GM12878 (cell line): ENCODE measurements at regions not wholly inside any gene's neighbourhood (a gene's known extent, or its start where the extent isn't known, plus 50 kb on each side); places are given as distances from the start of the nearest gene placed in this dataset.

Experiments
- ATAC-seq: fragments of 200-7000 bp; cut with Tn5 transposase; 3 replicates; pipeline ENCODE4 v1.9.1; 2020; ENCODE audit warnings: mild to moderate bottlenecking, moderate library complexity
- BruUV-seq: library from RNA; stranded (reverse); fragments of 400-500 nt; replicated peaks from 2 replicates; lab custom pipeline; 2021; lab: Mats Ljungman, UMichigan
- CTCF ChIA-PET: fragments of 300-600 bp; sonication (Branson Sonifier 250); formaldehyde crosslinking; extraction: SDS; loops from one replicate; lab custom pipeline; 2021; ENCODE audit warnings: inconsistent platforms; lab: Yijun Ruan, JAX
- POLR2A ChIA-PET: fragments of 350-600 bp; formaldehyde crosslinking; extraction: SDS; loops from one replicate; lab custom pipeline; 2021; ENCODE audit warnings: inconsistent platforms; lab: Charles Lee
- RAD21 ChIA-PET: fragments of 300-600 bp; sonication (Branson Sonifier 250); formaldehyde crosslinking; loops from one replicate; lab custom pipeline; 2023; ENCODE audit warnings: antibody characterized with exemption; ENCODE audit not compliant: unreplicated experiment; lab: Charles Lee
- SMC1A ChIA-PET: fragments of 300-600 bp; sonication (Branson Sonifier 250); formaldehyde crosslinking; loops from one replicate; lab custom pipeline; 2023; ENCODE audit not compliant: unreplicated experiment, uncharacterized antibody; lab: Charles Lee
- DNase-seq: peaks from one replicate; pipeline ENCODE4 v3.0.0-alpha.2; 2011; ENCODE audit warnings: low read depth, low spot score
- FAIRE-seq: peaks from 3 replicates; lab custom pipeline; 2011; peaks lifted over from hg19 to GRCh38; lab: Jason Lieb, UNC
- H2AFZ ChIP-seq: 2 replicates; pipeline ENCODE4 v1.6.0; 2011; ENCODE audit warnings: low read depth, low read length, control low read depth; ENCODE audit not compliant: control insufficient read depth
- H3K27ac ChIP-seq: 2 replicates; pipeline ENCODE4 v1.5.1; 2011; ENCODE audit warnings: control low read depth; ENCODE audit not compliant: control insufficient read depth, insufficient read depth
- H3K27me3 ChIP-seq, 2 experiments: replicated peaks in 1 of 2; 2 replicates each; pipeline versions ENCODE4 v1.6.0 to v1.6.1; 2011; ENCODE audit warnings: low read length in 1 of 2; ENCODE audit not compliant: control insufficient read depth in 2 of 2, insufficient read depth in 2 of 2
- H3K36me3 ChIP-seq, 2 experiments: 2 replicates each; pipeline ENCODE4 v1.5.1; 2011; ENCODE audit warnings: low read length in 1 of 2; ENCODE audit not compliant: control insufficient read depth in 2 of 2, insufficient read depth in 2 of 2
- H3K4me1 ChIP-seq: 2 replicates; pipeline ENCODE4 v1.6.1; 2011; ENCODE audit warnings: mild to moderate bottlenecking, low read length, moderate library complexity, mixed read lengths; ENCODE audit not compliant: control insufficient read depth, insufficient read depth
- H3K4me2 ChIP-seq: 2 replicates; pipeline ENCODE4 v1.6.0; 2011; ENCODE audit warnings: control low read depth; ENCODE audit not compliant: control insufficient read depth, insufficient read depth
- H3K4me3 ChIP-seq: fragments of 200-600 bp; sonication (generic); 2 replicates; pipeline ENCODE4 v1.5.1; 2016
- H3K79me2 ChIP-seq: 2 replicates; pipeline ENCODE4 v1.6.0; 2011; ENCODE audit warnings: low read length; ENCODE audit not compliant: control insufficient read depth, insufficient read depth
- H3K9ac ChIP-seq: 2 replicates; pipeline ENCODE4 v1.8.0; 2011; ENCODE audit warnings: low read length, control low read depth, mixed read lengths; ENCODE audit not compliant: control insufficient read depth, insufficient read depth
- H3K9me3 ChIP-seq: replicated peaks from 3 replicates; pipeline ENCODE4 v1.5.1; 2011; ENCODE audit warnings: mild to moderate bottlenecking, low read length; ENCODE audit not compliant: control insufficient read depth, insufficient read depth
- H4K20me1 ChIP-seq: 2 replicates; pipeline ENCODE4 v1.6.0; 2011; ENCODE audit not compliant: control insufficient read depth, insufficient read depth
- NFIC ChIP-seq: IDR thresholded peaks from 2 replicates; pipeline ENCODE4 v1.6.1; 2012; ENCODE audit warnings: low read depth, mild to moderate bottlenecking, inconsistent platforms, low read length, moderate library complexity
- POLR2A ChIP-seq: IDR thresholded peaks from 2 replicates; pipeline ENCODE4 v1.6.1; 2011; ENCODE audit warnings: low read depth, mild to moderate bottlenecking, low read length
- RCOR1 ChIP-seq: conservative IDR thresholded peaks from 2 replicates; pipeline ENCODE4 v1.6.1; 2012; ENCODE audit warnings: low read depth, low read length, improper control_type of control experiment
- SIX5 ChIP-seq: IDR thresholded peaks from 2 replicates; pipeline ENCODE4 v1.6.1; 2011; ENCODE audit warnings: mild to moderate bottlenecking, low read depth, low read length, moderate library complexity; ENCODE audit not compliant: severe bottlenecking
- SREBF1 ChIP-seq: IDR thresholded peaks from 2 replicates; pipeline ENCODE4 v1.6.1; 2012; ENCODE audit warnings: mild to moderate bottlenecking, low read length
- WGBS: methylation state at CpG from one replicate; pipeline ENCODE4 v1.1.6; 2016; ENCODE audit warnings: low lambda C conversion rate; ENCODE audit not compliant: insufficient replicate concordance, insufficient coverage; ENCODE audit errors: missing lambda C conversion rate; 5-methylcytosine and 5-hydroxymethylcytosine counted together
- in situ Hi-C: fragments of 300-500 bp; cut with MboI; formaldehyde crosslinking; loops from 9 replicates; pipeline ENCODE4 v1.14.3; 2018; ENCODE audit warnings: mixed read lengths
- intact Hi-C: fragments of 100-400 bp; cut with micrococcal nuclease; formaldehyde crosslinking; loops from one replicate; pipeline ENCODE4 v1.14.2; 2022; ENCODE audit not compliant: unreplicated experiment
- TF ChIP-seq, protein P1 (sequence below): fragments of 450-650 bp; formaldehyde crosslinking; IDR thresholded peaks from 2 replicates; pipeline ENCODE4 v1.5.0; 2022; ENCODE audit warnings: mild to moderate bottlenecking, missing genetic modification characterization
- TF ChIP-seq, protein P2 (sequence below): fragments of 450-650 bp; IDR thresholded peaks from 2 replicates; pipeline ENCODE4 v1.6.1; 2017; ENCODE audit warnings: antibody characterized with exemption, mild to moderate bottlenecking, moderate library complexity
- TF ChIP-seq, protein P3 (sequence below): fragments of 450-650 bp; IDR thresholded peaks from 2 replicates; pipeline ENCODE4 v1.6.1; 2017; ENCODE audit warnings: mild to moderate bottlenecking, low read depth, inconsistent platforms; ENCODE audit not compliant: poor library complexity, severe bottlenecking
- TF ChIP-seq, protein P4 (sequence below): IDR thresholded peaks from 2 replicates; pipeline ENCODE4 v1.6.1; 2011; ENCODE audit warnings: low read depth, low read length, improper control_type of control experiment, borderline replicate concordance
- TF ChIP-seq, protein P5 (sequence below): IDR thresholded peaks from 2 replicates; pipeline ENCODE4 v1.6.1; 2011; ENCODE audit warnings: mild to moderate bottlenecking, low read depth, low read length, moderate library complexity; ENCODE audit not compliant: insufficient replicate concordance

DNA sequence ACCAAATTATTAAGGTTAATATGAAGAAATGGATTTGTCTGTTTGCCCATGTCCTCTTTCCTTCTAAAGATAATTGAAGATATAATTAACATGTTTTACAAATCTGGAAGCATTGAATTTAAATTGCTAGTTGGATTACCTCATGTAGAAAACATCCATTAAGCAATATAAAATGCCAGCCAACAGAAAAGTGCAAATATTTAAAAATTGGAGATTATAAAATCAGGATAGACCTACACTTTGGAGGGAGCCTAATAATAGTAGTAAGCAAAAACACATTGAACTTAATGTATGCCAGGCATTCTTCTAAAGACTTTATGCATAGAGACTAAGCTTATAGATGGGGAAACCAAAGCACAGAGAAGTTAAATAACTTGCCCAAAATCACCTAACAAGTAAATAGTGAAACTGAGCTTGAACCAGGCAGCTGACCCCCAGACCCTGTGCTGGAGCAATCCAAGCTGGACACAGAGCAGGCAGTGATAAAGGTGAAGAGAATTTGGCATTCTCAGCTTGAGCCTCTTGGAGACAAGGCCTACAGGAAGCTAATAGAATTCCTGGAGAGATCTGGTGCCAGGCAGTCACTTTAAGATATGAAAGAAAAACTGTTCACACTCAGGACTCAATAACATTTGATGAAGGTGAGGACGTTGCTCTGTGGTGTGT, 119.8 kb downstream of the ASCL1 start (continued):
- TF ChIP-seq, protein P1, sequence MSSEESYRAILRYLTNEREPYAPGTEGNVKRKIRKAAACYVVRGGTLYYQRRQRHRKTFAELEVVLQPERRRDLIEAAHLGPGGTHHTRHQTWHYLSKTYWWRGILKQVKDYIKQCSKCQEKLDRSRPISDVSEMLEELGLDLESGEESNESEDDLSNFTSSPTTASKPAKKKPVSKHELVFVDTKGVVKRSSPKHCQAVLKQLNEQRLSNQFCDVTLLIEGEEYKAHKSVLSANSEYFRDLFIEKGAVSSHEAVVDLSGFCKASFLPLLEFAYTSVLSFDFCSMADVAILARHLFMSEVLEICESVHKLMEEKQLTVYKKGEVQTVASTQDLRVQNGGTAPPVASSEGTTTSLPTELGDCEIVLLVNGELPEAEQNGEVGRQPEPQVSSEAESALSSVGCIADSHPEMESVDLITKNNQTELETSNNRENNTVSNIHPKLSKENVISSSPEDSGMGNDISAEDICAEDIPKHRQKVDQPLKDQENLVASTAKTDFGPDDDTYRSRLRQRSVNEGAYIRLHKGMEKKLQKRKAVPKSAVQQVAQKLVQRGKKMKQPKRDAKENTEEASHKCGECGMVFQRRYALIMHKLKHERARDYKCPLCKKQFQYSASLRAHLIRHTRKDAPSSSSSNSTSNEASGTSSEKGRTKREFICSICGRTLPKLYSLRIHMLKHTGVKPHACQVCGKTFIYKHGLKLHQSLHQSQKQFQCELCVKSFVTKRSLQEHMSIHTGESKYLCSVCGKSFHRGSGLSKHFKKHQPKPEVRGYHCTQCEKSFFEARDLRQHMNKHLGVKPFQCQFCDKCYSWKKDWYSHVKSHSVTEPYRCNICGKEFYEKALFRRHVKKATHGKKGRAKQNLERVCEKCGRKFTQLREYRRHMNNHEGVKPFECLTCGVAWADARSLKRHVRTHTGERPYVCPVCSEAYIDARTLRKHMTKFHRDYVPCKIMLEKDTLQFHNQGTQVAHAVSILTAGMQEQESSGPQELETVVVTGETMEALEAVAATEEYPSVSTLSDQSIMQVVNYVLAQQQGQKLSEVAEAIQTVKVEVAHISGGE (CRISPR knock-in tag): no peak
- TF ChIP-seq, protein P2, sequence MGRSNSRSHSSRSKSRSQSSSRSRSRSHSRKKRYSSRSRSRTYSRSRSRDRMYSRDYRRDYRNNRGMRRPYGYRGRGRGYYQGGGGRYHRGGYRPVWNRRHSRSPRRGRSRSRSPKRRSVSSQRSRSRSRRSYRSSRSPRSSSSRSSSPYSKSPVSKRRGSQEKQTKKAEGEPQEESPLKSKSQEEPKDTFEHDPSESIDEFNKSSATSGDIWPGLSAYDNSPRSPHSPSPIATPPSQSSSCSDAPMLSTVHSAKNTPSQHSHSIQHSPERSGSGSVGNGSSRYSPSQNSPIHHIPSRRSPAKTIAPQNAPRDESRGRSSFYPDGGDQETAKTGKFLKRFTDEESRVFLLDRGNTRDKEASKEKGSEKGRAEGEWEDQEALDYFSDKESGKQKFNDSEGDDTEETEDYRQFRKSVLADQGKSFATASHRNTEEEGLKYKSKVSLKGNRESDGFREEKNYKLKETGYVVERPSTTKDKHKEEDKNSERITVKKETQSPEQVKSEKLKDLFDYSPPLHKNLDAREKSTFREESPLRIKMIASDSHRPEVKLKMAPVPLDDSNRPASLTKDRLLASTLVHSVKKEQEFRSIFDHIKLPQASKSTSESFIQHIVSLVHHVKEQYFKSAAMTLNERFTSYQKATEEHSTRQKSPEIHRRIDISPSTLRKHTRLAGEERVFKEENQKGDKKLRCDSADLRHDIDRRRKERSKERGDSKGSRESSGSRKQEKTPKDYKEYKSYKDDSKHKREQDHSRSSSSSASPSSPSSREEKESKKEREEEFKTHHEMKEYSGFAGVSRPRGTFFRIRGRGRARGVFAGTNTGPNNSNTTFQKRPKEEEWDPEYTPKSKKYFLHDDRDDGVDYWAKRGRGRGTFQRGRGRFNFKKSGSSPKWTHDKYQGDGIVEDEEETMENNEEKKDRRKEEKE: no peak
- TF ChIP-seq, all 136 proteins: peak for 0

DNA sequence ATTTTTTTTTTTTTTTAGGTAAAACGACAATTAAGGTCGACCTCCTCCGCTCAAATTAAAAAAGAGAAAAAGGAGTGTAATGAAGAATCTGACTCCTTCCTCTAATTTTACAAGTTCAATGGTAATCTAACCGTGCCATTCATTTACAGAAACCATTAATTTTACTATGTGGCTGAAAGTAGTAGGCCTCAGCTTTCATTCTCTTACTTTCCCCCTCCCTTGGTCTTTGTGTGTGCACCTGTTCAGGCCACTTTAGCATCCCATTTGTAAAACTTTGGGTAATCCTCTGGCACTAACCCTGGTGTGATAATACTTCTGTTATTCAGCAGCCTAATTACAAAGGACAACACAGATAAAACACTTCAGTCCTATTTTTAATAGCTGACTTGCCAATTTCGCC, 128.1 kb downstream of the ASCL1 start:
- intact Hi-C loops: no loop called here
- TF ChIP-seq NFIC (peak; percentile 31; the same call in 1 of the 2 replicates), POLR2A (no peak), SREBF1 (no peak), SIX5 (no peak), RCOR1 (no peak)
- TF ChIP-seq, protein P3, sequence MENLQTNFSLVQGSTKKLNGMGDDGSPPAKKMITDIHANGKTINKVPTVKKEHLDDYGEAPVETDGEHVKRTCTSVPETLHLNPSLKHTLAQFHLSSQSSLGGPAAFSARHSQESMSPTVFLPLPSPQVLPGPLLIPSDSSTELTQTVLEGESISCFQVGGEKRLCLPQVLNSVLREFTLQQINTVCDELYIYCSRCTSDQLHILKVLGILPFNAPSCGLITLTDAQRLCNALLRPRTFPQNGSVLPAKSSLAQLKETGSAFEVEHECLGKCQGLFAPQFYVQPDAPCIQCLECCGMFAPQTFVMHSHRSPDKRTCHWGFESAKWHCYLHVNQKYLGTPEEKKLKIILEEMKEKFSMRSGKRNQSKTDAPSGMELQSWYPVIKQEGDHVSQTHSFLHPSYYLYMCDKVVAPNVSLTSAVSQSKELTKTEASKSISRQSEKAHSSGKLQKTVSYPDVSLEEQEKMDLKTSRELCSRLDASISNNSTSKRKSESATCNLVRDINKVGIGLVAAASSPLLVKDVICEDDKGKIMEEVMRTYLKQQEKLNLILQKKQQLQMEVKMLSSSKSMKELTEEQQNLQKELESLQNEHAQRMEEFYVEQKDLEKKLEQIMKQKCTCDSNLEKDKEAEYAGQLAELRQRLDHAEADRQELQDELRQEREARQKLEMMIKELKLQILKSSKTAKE: no peak
- TF ChIP-seq, protein P4, sequence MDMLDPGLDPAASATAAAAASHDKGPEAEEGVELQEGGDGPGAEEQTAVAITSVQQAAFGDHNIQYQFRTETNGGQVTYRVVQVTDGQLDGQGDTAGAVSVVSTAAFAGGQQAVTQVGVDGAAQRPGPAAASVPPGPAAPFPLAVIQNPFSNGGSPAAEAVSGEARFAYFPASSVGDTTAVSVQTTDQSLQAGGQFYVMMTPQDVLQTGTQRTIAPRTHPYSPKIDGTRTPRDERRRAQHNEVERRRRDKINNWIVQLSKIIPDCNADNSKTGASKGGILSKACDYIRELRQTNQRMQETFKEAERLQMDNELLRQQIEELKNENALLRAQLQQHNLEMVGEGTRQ: no peak
- TF ChIP-seq, protein P5, sequence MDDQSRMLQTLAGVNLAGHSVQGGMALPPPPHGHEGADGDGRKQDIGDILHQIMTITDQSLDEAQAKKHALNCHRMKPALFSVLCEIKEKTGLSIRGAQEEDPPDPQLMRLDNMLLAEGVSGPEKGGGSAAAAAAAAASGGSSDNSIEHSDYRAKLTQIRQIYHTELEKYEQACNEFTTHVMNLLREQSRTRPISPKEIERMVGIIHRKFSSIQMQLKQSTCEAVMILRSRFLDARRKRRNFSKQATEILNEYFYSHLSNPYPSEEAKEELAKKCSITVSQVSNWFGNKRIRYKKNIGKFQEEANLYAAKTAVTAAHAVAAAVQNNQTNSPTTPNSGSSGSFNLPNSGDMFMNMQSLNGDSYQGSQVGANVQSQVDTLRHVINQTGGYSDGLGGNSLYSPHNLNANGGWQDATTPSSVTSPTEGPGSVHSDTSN: no peak

More for the DNA sequence above, 128.1 kb downstream of the ASCL1 start:
- Histone ChIP-seq H3K4me1 (no peaks in the 10 kb centered on the region), H3K27me3 (no peaks in the 10 kb centered on the region), H3K36me3 (no peaks in the 10 kb centered on the region), H3K9me3 (peaks cover 3% of the 10 kb centered on the region; the same call in 2 of the 3 replicates), H3K27ac (no peak overlapping the region), H3K9ac (no peak overlapping the region), H4K20me1 (no peaks in the 10 kb centered on the region), H3K79me2 (no peaks in the 10 kb centered on the region), H3K4me2 (no peak overlapping the region), H3K4me3 (no peak overlapping the region), H2AFZ (no peak overlapping the region)
- RAD21 ChIA-PET: interaction anchor here (1.5 to 1.8 kb wide), 2 partner anchors 17 to 96 kb away, joined by 5 to 7 read pairs; no protein-coding TSS in a partner anchor
- ATAC-seq (peak; percentile 80), DNase-seq (no peak), FAIRE-seq (peak; percentile 74)
- CTCF ChIA-PET: interaction anchor here (0.7 to 1.7 kb wide), 5 partner anchors 9 to 273 kb away, joined by 3 to 11 read pairs (median 3); no protein-coding TSS in a partner anchor
- POLR2A ChIA-PET: interaction anchor here (0.7 to 1.7 kb wide), 3 partner anchors 9 to 1874 kb away, joined by 3 to 6 read pairs (median 3); no protein-coding TSS in a partner anchor
- SMC1A ChIA-PET: interaction anchor here (0.7 to 2.6 kb wide), 17 partner anchors 8 to 795 kb away, joined by 3 to 12 read pairs (median 4); no protein-coding TSS in a partner anchor
- WGBS: 57% methylated on average over 5 of the region's 5 CpGs
- in situ Hi-C loops: no loop called here
- no TSS peak for BruUV-seq
